DOHH2 (cell line): ENCODE measurements at regions not wholly inside any gene's neighbourhood (a gene's known extent, or its start where the extent isn't known, plus 50 kb on each side); places are given as distances from the start of the nearest gene placed in this dataset.

Source experiments
- H3F3A ChIP-seq: fragments of 200-600 bp; sonication (generic), shearing (Covaris generic); 2 replicates; pipeline ENCODE4 v1.6.0; 2016; ENCODE audit warnings: antibody characterized with exemption, mild to moderate bottlenecking; ENCODE audit not compliant: control insufficient read depth, insufficient read depth
- H3K27ac ChIP-seq: fragments of 200-600 bp; sonication (generic); 2 replicates; pipeline ENCODE4 v1.5.1; 2014; ENCODE audit warnings: low read depth, mild to moderate bottlenecking, low read length, moderate library complexity
- H3K27me3 ChIP-seq: fragments of 200-600 bp; sonication (generic); 2 replicates; pipeline ENCODE4 v1.6.1; 2014; ENCODE audit warnings: mild to moderate bottlenecking, low read length, mixed read lengths; ENCODE audit not compliant: control insufficient read depth
- H3K36me3 ChIP-seq: fragments of 200-600 bp; sonication (generic); 2 replicates; pipeline ENCODE4 v1.6.1; 2014; ENCODE audit warnings: mild to moderate bottlenecking, low read length, moderate library complexity, mixed read lengths; ENCODE audit not compliant: control insufficient read depth
- H3K4me1 ChIP-seq: fragments of 200-600 bp; sonication (generic); 2 replicates; pipeline ENCODE4 v1.6.1; 2014; ENCODE audit warnings: mild to moderate bottlenecking, low read length, mixed read lengths; ENCODE audit not compliant: control insufficient read depth
- H3K4me2 ChIP-seq: fragments of 200-600 bp; sonication (generic); 2 replicates; pipeline ENCODE4 v1.6.0; 2014; ENCODE audit warnings: mild to moderate bottlenecking, low read length, moderate library complexity
- H3K4me3 ChIP-seq: fragments of 200-600 bp; sonication (generic); 2 replicates; pipeline ENCODE4 v1.5.1; 2014; ENCODE audit warnings: mild to moderate bottlenecking, low read length, mixed read lengths
- H3K79me2 ChIP-seq: fragments of 200-600 bp; sonication (generic); 2 replicates; pipeline ENCODE4 v1.6.1; 2014; ENCODE audit warnings: mild to moderate bottlenecking, low read length, mixed read lengths; ENCODE audit not compliant: control insufficient read depth
- H3K9me2 ChIP-seq: fragments of 200-600 bp; sonication (generic); replicated peaks from 2 replicates; pipeline ENCODE4 v1.6.1; 2014; ENCODE audit warnings: mild to moderate bottlenecking, low read length, mixed read lengths; ENCODE audit not compliant: control insufficient read depth
- H3K9me3 ChIP-seq: fragments of 200-600 bp; sonication (generic); 2 replicates; pipeline ENCODE4 v1.6.1; 2014; ENCODE audit warnings: antibody characterized with exemption, low read length, mixed read lengths; ENCODE audit not compliant: control insufficient read depth, insufficient read depth
- H4K20me1 ChIP-seq: fragments of 200-600 bp; sonication (generic); 2 replicates; pipeline ENCODE4 v1.6.0; 2014; ENCODE audit warnings: low read depth, mild to moderate bottlenecking, antibody characterized with exemption, low read length, moderate library complexity; ENCODE audit not compliant: control insufficient read depth, insufficient read depth
- CTCF ChIP-seq: fragments of 200-600 bp; sonication (generic); IDR thresholded peaks from one replicate; pipeline ENCODE4 v1.5.1; 2014; ENCODE audit warnings: antibody characterized with exemption, mild to moderate bottlenecking, low read depth, low read length; ENCODE audit not compliant: poor library complexity, severe bottlenecking
- EZH2phosphoT487 ChIP-seq: fragments of 200-600 bp; sonication (generic); IDR thresholded peaks from 2 replicates; pipeline ENCODE4 v1.6.1; 2017; ENCODE audit warnings: borderline replicate concordance, mild to moderate bottlenecking, antibody characterized with exemption, low read length, moderate library complexity, mixed read lengths

GRCh38 chr2:56565143-56565542, 381.4 kb downstream of the CCDC85A start:
- H3K4me1 ChIP-seq = no peaks in the 10 kb centered on the region
- TF ChIP-seq EZH2phosphoT487 = no peak
- TF ChIP-seq CTCF = no peak
- H3K4me3 ChIP-seq = no peak overlapping the region
- no peaks in the 10 kb centered on the region for H3K9me2 ChIP-seq
- H3K27ac ChIP-seq = no peak overlapping the region
- H3K27me3 ChIP-seq = no peaks in the 10 kb centered on the region
- H3K79me2 ChIP-seq = no peaks in the 10 kb centered on the region
- H3F3A ChIP-seq = no peaks in the 10 kb centered on the region
- no peaks in the 10 kb centered on the region for H3K9me3 ChIP-seq
- H3K4me2 ChIP-seq = no peak overlapping the region
- H3K36me3 ChIP-seq = no peaks in the 10 kb centered on the region
- H4K20me1 ChIP-seq = no peaks in the 10 kb centered on the region

GRCh38 chr2:56571074-56571473, 387.3 kb downstream of the CCDC85A start:
- Histone ChIP-seq H3K27ac (no peak overlapping the region), H3K9me2 (no peaks in the 10 kb centered on the region), H3K27me3 (no peaks in the 10 kb centered on the region), H4K20me1 (no peaks in the 10 kb centered on the region), H3K4me1 (no peaks in the 10 kb centered on the region), H3F3A (no peaks in the 10 kb centered on the region), H3K9me3 (no peaks in the 10 kb centered on the region), H3K36me3 (no peaks in the 10 kb centered on the region), H3K4me3 (no peak overlapping the region), H3K79me2 (no peaks in the 10 kb centered on the region), H3K4me2 (no peak overlapping the region)
- no peak for TF ChIP-seq EZH2phosphoT487
- no peak for TF ChIP-seq CTCF

GRCh38 chr2:56576001-56576400, 392.2 kb downstream of the CCDC85A start:
- H3K9me3 ChIP-seq = no peaks in the 10 kb centered on the region
- no peak overlapping the region for H3K4me3 ChIP-seq
- H3K4me1 ChIP-seq = no peaks in the 10 kb centered on the region
- no peaks in the 10 kb centered on the region for H3K36me3 ChIP-seq
- no peak overlapping the region for H3K27ac ChIP-seq
- no peaks in the 10 kb centered on the region for H4K20me1 ChIP-seq
- no peaks in the 10 kb centered on the region for H3K27me3 ChIP-seq
- H3K4me2 ChIP-seq = no peak overlapping the region
- H3K79me2 ChIP-seq = no peaks in the 10 kb centered on the region
- H3K9me2 ChIP-seq = no peaks in the 10 kb centered on the region
- TF ChIP-seq EZH2phosphoT487 (no peak), CTCF (no peak)
- H3F3A ChIP-seq = no peaks in the 10 kb centered on the region

- Histone ChIP-seq H3K27ac (no peak overlapping the region), H3F3A (no peaks in the 10 kb centered on the region)
Observed at GRCh38 chr2:56580242-56580641, 396.5 kb downstream of the CCDC85A start.

More at GRCh38 chr2:56580242-56580641, 396.5 kb downstream of the CCDC85A start:
- Histone ChIP-seq H3K9me2 (no peaks in the 10 kb centered on the region), H3K36me3 (no peaks in the 10 kb centered on the region), H3K9me3 (no peaks in the 10 kb centered on the region), H3K27me3 (no peaks in the 10 kb centered on the region), H3K4me2 (no peak overlapping the region), H4K20me1 (no peaks in the 10 kb centered on the region), H3K79me2 (no peaks in the 10 kb centered on the region), H3K4me3 (no peak overlapping the region), H3K4me1 (no peaks in the 10 kb centered on the region)
- TF ChIP-seq CTCF = no peak
- no peak for TF ChIP-seq EZH2phosphoT487
